Head of caudate nucleus (tissue), 42 donors: ENCODE measurements at regions not wholly inside any gene's neighbourhood (a gene's known extent, or its start where the extent isn't known, plus 50 kb on each side); places are given as distances from the start of the nearest gene placed in this dataset.
"Not testable (repeated sequence)": the region's sequence is repeated elsewhere in the genome, so short reads cannot be mapped to it uniquely, and the experiment has no call there.

Experiments used
- DNase-seq, 42 donors: peaks; one replicate each; pipeline versions ENCODE4 v3.0.0 to v3.0.0-alpha.2; 2020 to 2021; ENCODE audit warnings: mixed read lengths in 7 of 42
- intact Hi-C: fragments of 100-400 bp; cut with DNase I; formaldehyde crosslinking; loops from one replicate; pipeline ENCODE4 v1.15.0; 2022

- intact Hi-C loops: no loop called here
- no peak for DNase-seq
Measured at GRCh38 chr2:65599693-65600092, 167.3 kb upstream of the SPRED2 start.

DNA sequence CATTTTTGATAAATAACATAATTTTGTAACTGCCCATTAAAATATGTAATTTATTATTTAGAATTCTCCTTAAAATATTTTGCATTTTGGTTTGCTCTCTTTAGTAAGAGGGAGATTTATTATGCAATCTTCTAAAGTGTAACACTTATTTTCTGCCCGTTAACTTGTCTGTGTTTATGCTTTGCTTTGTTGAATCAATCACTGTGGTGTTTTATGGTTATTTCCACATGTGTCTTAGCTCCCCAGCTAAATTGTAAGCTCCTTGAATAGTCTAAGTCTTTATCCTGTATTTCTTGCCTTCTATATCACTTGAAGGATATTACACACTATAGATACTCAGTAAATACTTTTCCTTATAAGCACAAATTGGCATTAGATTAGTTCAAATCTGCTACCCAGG lies 166.6 kb upstream of the SPRED2 start:
- intact Hi-C loops: no loop called here
- no peak for DNase-seq

- no peak for DNase-seq
- intact Hi-C loops: no loop called here
Measured at GRCh38 chr2:65598264-65598663, 165.9 kb upstream of the SPRED2 start.

GRCh38 chr2:65595630-65596029 lies 163.2 kb upstream of the SPRED2 start:
- DNase-seq: no peak
- intact Hi-C loops: no loop called here

DNA sequence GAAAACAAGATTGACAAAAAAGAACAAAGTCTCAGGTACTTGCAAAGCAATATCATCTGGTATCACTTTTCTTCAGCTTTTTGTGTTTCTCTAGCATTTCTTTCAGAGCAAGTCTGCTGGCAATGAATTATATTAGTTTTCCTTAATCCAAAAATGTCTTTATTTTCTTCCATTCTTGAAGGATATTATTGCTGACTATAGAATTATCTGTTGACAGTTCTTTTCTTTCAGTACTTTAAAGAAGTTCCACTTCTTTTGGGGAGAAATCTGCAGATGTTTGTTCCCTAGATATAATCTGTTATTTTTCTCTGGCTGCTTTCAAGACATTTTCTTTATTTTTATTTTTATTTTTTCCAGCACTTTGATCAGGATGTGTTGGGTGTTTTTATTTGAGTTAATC lies 161.8 kb upstream of the SPRED2 start:
- no peak for DNase-seq
- intact Hi-C loops: no loop called here

- no peak for DNase-seq
- intact Hi-C loops: no loop called here
Measured at GRCh38 chr2:65589667-65590066, 157.3 kb upstream of the SPRED2 start.

- intact Hi-C loops: no loop called here
- no peak for DNase-seq
Measured at GRCh38 chr2:65587779-65588178, 155.4 kb upstream of the SPRED2 start.

DNA sequence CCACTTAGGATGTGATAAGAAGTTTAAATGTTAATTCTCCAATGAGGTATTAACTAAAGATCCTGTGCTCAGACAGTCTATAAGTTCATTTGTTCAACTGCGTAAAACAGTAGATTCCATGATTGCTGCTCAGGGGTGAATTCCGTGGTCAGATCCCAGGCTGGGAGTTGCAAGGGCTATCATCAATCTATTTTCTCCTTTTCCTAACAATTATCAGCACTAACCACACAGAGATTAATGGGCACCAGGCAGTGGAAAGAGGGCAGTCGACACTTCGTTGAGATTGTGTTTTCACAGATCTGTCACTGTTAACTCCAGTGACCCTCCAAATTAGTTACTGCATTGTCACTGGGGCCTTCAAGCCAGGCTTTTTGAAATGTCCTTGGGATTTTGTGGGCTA lies 154.1 kb upstream of the SPRED2 start:
- intact Hi-C loops: no loop called here
- no peak for DNase-seq

GRCh38 chr2:65583061-65583460 lies 150.7 kb upstream of the SPRED2 start:
- intact Hi-C loops: no loop called here
- no peak for DNase-seq

DNA sequence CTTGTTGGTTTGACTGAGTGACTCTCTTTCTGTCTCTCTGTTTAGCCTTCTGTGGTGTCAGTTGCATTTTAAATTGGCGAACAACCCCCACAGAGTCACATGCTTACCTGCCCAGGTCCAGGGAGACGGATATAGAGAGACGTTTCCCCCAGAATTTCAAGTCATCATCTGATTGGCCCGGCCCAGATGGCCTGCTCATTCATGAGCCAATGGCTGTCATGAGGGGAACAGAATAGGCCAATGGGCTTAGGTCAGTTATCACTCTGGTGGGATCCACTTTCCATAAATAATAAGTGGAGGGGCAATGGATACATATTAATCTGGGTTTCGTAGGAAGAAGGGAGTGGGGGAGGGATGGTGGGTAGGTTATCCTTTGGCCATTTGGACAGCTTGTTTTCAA lies 150.0 kb upstream of the SPRED2 start:
- intact Hi-C loops: no loop called here
- DNase-seq: no peak

GRCh38 chr2:65580824-65581223 lies 148.4 kb upstream of the SPRED2 start:
- intact Hi-C loops: no loop called here
- DNase-seq: no peak

- DNase-seq: no peak
- intact Hi-C loops: no loop called here
Measured at GRCh38 chr2:65579506-65580235, 147.3 kb upstream of the SPRED2 start.

GRCh38 chr2:65577654-65578053 lies 145.3 kb upstream of the SPRED2 start:
- intact Hi-C loops: no loop called here
- no peak for DNase-seq

DNA sequence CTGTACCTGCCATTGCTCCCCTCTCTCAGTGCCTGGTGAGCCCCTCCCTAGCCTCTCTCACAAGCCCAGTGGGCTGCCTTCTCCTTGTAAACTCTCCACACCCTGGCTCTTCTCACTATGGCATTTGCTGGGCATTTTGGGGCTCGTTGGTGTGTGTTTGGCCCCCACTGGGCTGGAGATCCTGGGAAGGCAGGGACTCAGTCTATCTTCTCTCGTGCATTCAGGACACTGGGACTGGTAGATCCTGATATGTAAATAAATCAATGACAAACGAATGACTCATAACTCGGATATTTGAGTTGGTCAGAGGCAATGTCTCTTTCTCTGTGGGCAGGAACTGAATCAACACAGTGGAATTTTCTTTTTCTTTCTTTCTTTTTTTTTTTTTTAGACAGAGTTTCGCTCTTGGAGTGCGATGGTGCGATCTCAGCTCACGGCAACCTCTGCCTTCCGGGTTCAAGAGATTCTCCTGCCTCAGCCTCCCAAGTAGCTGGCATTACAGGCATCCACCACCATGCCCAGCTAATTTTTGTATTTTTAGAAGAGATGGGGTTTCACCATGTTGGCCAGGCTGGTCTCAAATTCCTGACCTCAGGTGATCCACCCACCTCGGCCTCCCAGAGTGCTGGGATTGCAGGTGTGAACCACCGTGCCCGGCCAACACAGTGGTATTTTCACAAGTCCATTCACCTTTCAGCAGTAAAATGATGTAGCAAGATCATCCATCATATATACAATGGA lies 144.6 kb upstream of the SPRED2 start:
- no peak for DNase-seq
- intact Hi-C loops: no loop called here

DNA sequence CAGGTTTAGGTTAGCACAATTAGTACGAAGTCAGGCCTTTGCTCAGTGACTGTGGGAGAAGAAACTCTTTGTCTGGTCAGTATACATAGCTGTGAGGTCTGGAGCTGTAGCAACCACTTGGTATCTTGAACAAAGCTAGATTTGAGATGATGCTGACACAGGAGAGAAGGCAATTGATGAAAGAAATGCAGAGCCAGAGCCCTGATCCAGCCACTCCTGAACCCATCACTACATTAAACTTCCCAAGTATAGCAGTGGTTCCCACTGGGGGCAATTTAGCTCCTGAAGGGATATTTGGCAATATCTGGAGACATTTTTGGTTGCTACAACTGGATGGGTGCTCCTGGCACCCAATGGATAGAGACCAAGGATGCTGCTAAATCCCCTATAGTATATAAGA lies 143.9 kb upstream of the SPRED2 start:
- intact Hi-C loops: no loop called here

DNA sequence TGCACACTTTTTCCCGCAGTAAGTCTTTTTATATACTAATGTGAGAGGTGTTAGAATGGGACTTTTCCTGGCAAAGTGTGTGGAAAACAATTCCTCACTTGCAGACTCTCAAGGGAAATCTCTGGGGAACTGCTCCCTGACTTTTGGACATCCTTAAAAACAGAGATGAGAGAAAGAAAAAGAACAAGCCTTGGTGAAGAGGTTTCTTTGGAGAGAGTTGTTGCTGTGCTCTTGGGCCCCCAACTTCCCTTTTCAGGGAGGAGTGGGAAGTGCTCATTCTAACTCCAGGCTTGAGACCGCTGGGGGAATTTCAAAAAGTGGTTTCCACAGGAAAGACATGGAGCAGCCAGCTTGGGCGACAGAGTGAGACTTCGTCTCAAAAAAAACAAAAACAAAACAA lies 142.6 kb upstream of the SPRED2 start:
- peak in 1 of 42 donors; percentile 17 for DNase-seq
- intact Hi-C loops: no loop called here

More for the DNA sequence above, 143.9 kb upstream of the SPRED2 start:
- DNase-seq: no peak

DNA sequence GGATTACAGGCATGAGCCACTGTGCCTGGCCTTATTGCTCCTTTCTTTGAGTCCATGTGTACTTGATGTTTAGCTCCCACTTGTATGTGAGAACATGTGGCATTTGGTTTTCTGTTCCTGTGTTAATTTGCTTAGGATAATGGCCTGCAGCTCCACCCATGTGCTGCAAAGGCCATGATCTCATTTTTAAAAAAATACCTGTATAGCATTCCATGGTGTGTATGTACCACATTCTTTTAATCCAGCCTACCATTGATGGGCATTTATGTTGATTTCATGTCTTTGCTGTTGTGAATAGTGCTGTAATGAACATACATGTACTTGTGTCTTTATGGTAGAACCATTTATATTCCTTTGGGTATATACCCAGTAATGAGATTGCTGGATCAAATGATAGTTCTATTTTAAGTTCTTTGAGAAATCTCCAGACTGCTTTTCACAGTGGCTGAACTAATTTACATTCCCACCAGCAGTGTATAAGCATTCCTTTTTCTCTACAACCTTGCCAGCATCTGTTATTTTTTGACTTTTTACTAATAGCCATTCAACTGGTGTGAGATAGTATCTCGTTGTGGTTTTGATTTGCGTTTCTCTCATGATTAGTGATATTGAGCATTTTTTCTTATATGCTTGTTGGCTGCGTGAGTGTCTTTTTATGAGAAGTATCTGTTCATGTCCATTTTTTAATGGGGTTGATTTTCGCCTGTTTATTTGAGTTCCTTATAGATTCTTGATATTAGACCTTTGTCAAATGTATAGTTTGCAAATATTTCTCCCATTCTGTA lies 136.4 kb upstream of the SPRED2 start:
- intact Hi-C loops: loop anchor here (10.0 kb wide), 1 partner anchor 134 kb away; the partner anchor contains the start of gene SPRED2
- DNase-seq: not testable (repeated sequence)

DNA sequence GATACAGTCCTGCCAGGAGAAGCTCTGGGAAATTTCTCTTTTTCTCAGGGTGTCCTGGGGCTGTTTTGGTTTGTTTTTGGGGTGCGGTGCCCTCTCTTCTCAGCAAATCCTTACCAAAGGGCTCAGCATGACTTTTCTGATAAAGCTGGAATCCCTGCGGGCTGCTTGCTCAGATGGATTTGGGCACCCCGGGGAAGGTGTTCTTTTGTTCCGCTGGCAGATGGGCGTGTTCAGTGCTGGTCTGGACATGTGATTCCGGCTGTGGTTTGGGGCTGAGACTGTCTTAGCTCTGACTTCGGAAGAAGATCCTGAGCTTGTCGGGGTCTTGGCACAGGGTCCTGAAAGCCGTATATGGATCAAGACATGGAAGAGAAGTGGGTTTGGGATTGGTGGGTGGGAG lies 134.2 kb upstream of the SPRED2 start:
- intact Hi-C loops: loop anchor here (10.0 kb wide), 1 partner anchor 132 kb away; the partner anchor contains the start of gene SPRED2
- DNase-seq: no peak

- intact Hi-C loops: loop anchor here (10.0 kb wide), 1 partner anchor 131 kb away; the partner anchor contains the start of gene SPRED2
Measured at GRCh38 chr2:65565681-65566080, 133.3 kb upstream of the SPRED2 start.

DNA sequence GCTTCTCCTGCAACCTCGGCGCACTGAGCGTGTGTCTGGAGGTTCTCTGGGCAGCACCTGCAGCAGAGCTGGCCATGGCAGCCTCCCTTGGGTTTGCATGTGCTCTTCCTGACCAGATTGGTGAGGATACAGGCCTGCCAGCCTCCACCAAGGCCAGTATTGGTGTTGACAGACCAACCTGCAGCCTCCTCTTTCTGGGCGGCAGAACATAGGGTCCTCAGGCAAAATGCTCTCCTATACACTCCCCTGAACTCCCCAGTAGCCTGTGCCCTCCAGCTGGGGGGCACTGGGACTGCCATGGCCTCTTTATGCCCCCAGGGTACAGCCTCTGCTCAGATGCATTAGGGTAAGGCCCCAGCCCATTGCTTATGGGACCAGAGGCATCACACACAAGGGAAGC lies 131.9 kb upstream of the SPRED2 start:
- intact Hi-C loops: loop anchor here (10.0 kb wide), 1 partner anchor 129 kb away; the partner anchor contains the start of gene SPRED2
- no peak for DNase-seq

More at GRCh38 chr2:65565681-65566080, 133.3 kb upstream of the SPRED2 start:
- DNase-seq: no peak
